ENCODE measurements at regions not wholly inside any gene's neighbourhood (a gene's known extent, or its start where the extent isn't known, plus 50 kb on each side); places are given as distances from the start of the nearest gene placed in this dataset.

- TF ChIP-seq EZH2 (IDR thresholded peaks at IDR 0.05; ENCODE audit: low read depth) = no peak
- TF ChIP-seq CTCF (conservative IDR thresholded peaks at IDR 0.05) = no peak
- no peaks in the 10 kb centered on the region for H3K27me3 ChIP-seq (ENCODE audit: insufficient read depth, low read depth)
Observed at GRCh38 chr10:125551247-125551646, 131.7 kb downstream of the TEX36 start.

GRCh38 chr10:125550362-125550761, 132.6 kb downstream of the TEX36 start:
- DNase-seq = no peak
- no peak overlapping the region for H3K27ac ChIP-seq
- H3K9me3 ChIP-seq (ENCODE audit: insufficient read depth, low read depth) = no peaks in the 10 kb centered on the region
- no peak overlapping the region for H2AFZ ChIP-seq
- no peaks in the 10 kb centered on the region for H3K36me3 ChIP-seq (ENCODE audit: low read depth)
- H3K4me3 ChIP-seq = no peak overlapping the region
- H3K4me2 ChIP-seq = no peak overlapping the region
- no peaks in the 10 kb centered on the region for H3K4me1 ChIP-seq (replicated peaks; ENCODE audit: insufficient read depth)
- ChIA-PET CTCF (no interaction called here), POLR2A (ENCODE audit: unreplicated experiment) (no interaction called here)
- no peak for TF ChIP-seq EZH2 (IDR thresholded peaks at IDR 0.05; ENCODE audit: low read depth)
- TF ChIP-seq CTCF (conservative IDR thresholded peaks at IDR 0.05) = no peak
- no peaks in the 10 kb centered on the region for H4K20me1 ChIP-seq (ENCODE audit: insufficient read depth)
- BruUV-seq (replicated peaks) = no TSS peak
- no peaks in the 10 kb centered on the region for H3K9me2 ChIP-seq (ENCODE audit: insufficient read depth)
- H3K79me2 ChIP-seq (ENCODE audit: low read depth) = no peaks in the 10 kb centered on the region
- H3F3A ChIP-seq (ENCODE audit: insufficient read depth, low read depth) = no peaks in the 10 kb centered on the region
- intact Hi-C loops (cut with micrococcal nuclease; ENCODE audit: unreplicated experiment) = no loop called here
- no peaks in the 10 kb centered on the region for H3K27me3 ChIP-seq (ENCODE audit: insufficient read depth, low read depth)

More at GRCh38 chr10:125551247-125551646, 131.7 kb downstream of the TEX36 start:
- H3K79me2 ChIP-seq (ENCODE audit: low read depth) = no peaks in the 10 kb centered on the region
- no peak overlapping the region for H3K4me2 ChIP-seq
- POLR2A ChIA-PET (ENCODE audit: unreplicated experiment) = no interaction called here
- H3K36me3 ChIP-seq (ENCODE audit: low read depth) = no peaks in the 10 kb centered on the region
- no peaks in the 10 kb centered on the region for H3K4me1 ChIP-seq (replicated peaks; ENCODE audit: insufficient read depth)
- no peak overlapping the region for H3K27ac ChIP-seq
- no peak overlapping the region for H3K4me3 ChIP-seq
- CTCF ChIA-PET = no interaction called here
- H3K9me3 ChIP-seq (ENCODE audit: insufficient read depth, low read depth) = no peaks in the 10 kb centered on the region
- BruUV-seq (replicated peaks) = no TSS peak
- H3K9me2 ChIP-seq (ENCODE audit: insufficient read depth) = no peaks in the 10 kb centered on the region
- DNase-seq = no peak
- intact Hi-C loops (cut with micrococcal nuclease; ENCODE audit: unreplicated experiment) = no loop called here
- H3F3A ChIP-seq (ENCODE audit: insufficient read depth, low read depth) = no peaks in the 10 kb centered on the region
- H2AFZ ChIP-seq = no peak overlapping the region
- H4K20me1 ChIP-seq (ENCODE audit: insufficient read depth) = no peaks in the 10 kb centered on the region

- H3K9me3 ChIP-seq (ENCODE audit: insufficient read depth, low read depth) = no peaks in the 10 kb centered on the region
- TF ChIP-seq EZH2 (IDR thresholded peaks at IDR 0.05; ENCODE audit: low read depth) (no peak), CTCF (conservative IDR thresholded peaks at IDR 0.05) (no peak)
- no peaks in the 10 kb centered on the region for H3F3A ChIP-seq (ENCODE audit: insufficient read depth, low read depth)
- CTCF ChIA-PET = no interaction called here
- H3K36me3 ChIP-seq (ENCODE audit: low read depth) = no peaks in the 10 kb centered on the region
- no peak overlapping the region for H3K4me2 ChIP-seq
- H2AFZ ChIP-seq = no peak overlapping the region
- POLR2A ChIA-PET (ENCODE audit: unreplicated experiment) = no interaction called here
- no TSS peak for BruUV-seq (replicated peaks)
- no peak overlapping the region for H3K27ac ChIP-seq
- H3K79me2 ChIP-seq (ENCODE audit: low read depth) = no peaks in the 10 kb centered on the region
- H4K20me1 ChIP-seq (ENCODE audit: insufficient read depth) = no peaks in the 10 kb centered on the region
- intact Hi-C loops (cut with micrococcal nuclease; ENCODE audit: unreplicated experiment) = no loop called here
- DNase-seq = no peak
- no peaks in the 10 kb centered on the region for H3K27me3 ChIP-seq (ENCODE audit: insufficient read depth, low read depth)
- no peak overlapping the region for H3K4me3 ChIP-seq
- H3K4me1 ChIP-seq (replicated peaks; ENCODE audit: insufficient read depth) = no peaks in the 10 kb centered on the region
- H3K9me2 ChIP-seq (ENCODE audit: insufficient read depth) = no peaks in the 10 kb centered on the region
Observed at GRCh38 chr10:125549653-125550052, 133.3 kb downstream of the TEX36 start.
